HPDE6-E6E7 (cell line): ENCODE measurements at regions not wholly inside any gene's neighbourhood (a gene's known extent, or its start where the extent isn't known, plus 50 kb on each side); places are given as distances from the start of the nearest gene placed in this dataset.

Experiments used
- DNase-seq: peaks from one replicate; pipeline ENCODE4 v3.0.0; 2011; ENCODE audit warnings: missing footprints; ENCODE audit errors: extremely low spot score

- DNase-seq = no peak
These were observed 86.0 kb downstream of the MID1IP1 start for GRCh38 chrX:38887222-38887621.

GRCh38 chrX:38890326-38890725 is 89.1 kb downstream of the MID1IP1 start:
- no peak for DNase-seq

GRCh38 chrX:38890963-38891362 is 89.7 kb downstream of the MID1IP1 start:
- DNase-seq = no peak

GRCh38 chrX:38891641-38892413 is 90.6 kb downstream of the MID1IP1 start:
- no peak for DNase-seq

GRCh38 chrX:38893441-38893840 is 92.2 kb downstream of the MID1IP1 start:
- DNase-seq = no peak

GRCh38 chrX:38895775-38896174 is 94.5 kb downstream of the MID1IP1 start:
- no peak for DNase-seq

- no peak for DNase-seq
These were observed 95.6 kb downstream of the MID1IP1 start for GRCh38 chrX:38896724-38897298.

GRCh38 chrX:38898261-38898660 is 97.0 kb downstream of the MID1IP1 start:
- DNase-seq = no peak

GRCh38 chrX:38899650-38900049 is 98.4 kb downstream of the MID1IP1 start:
- no peak for DNase-seq

- no peak for DNase-seq
These were observed 99.5 kb downstream of the MID1IP1 start for GRCh38 chrX:38900719-38901118.

- no peak for DNase-seq
These were observed 101.8 kb downstream of the MID1IP1 start for GRCh38 chrX:38902972-38903492.

GRCh38 chrX:38916801-38917200 is 115.5 kb downstream of the MID1IP1 start:
- no peak for DNase-seq

- DNase-seq = no peak
These were observed 116.7 kb downstream of the MID1IP1 start for GRCh38 chrX:38917954-38918353.

GRCh38 chrX:38919202-38919601 is 117.9 kb downstream of the MID1IP1 start:
- no peak for DNase-seq

- no peak for DNase-seq
These were observed 118.7 kb downstream of the MID1IP1 start for GRCh38 chrX:38919853-38920528.

GRCh38 chrX:38923451-38923969 is 122.3 kb downstream of the MID1IP1 start:
- DNase-seq = no peak

- DNase-seq = no peak
These were observed 126.3 kb downstream of the MID1IP1 start for GRCh38 chrX:38927592-38927991.

GRCh38 chrX:38929966-38930421 is 128.7 kb downstream of the MID1IP1 start:
- DNase-seq = no peak

- no peak for DNase-seq
These were observed 129.2 kb downstream of the MID1IP1 start for GRCh38 chrX:38930474-38930873.

GRCh38 chrX:38935561-38935960 is 134.3 kb downstream of the MID1IP1 start:
- DNase-seq = no peak

- no peak for DNase-seq
These were observed 136.1 kb downstream of the MID1IP1 start for GRCh38 chrX:38937400-38937799.

- no peak for DNase-seq
These were observed 136.7 kb downstream of the MID1IP1 start for GRCh38 chrX:38937926-38938325.
